ENCODE measurements at regions not wholly inside any gene's neighbourhood (a gene's known extent, or its start where the extent isn't known, plus 50 kb on each side); places are given as distances from the start of the nearest gene placed in this dataset.

GRCh38 chr14:54312166-54312801 lies 84.5 kb upstream of the CDKN3 start:
- TF ChIP-seq CTCF (IDR thresholded peaks at IDR 0.05) (no peak), POLR2A (IDR thresholded peaks at IDR 0.05) (no peak)

All from right lobe of liver (tissue), 4 donors.